ENCODE measurements at regions not wholly inside any gene's neighbourhood (a gene's known extent, or its start where the extent isn't known, plus 50 kb on each side); places are given as distances from the start of the nearest gene placed in this dataset.

GRCh38 chr14:71725922-71726579, 206.2 kb upstream of the RGS6 start:
- no peak for DNase-seq

GRCh38 chr14:71726580-71727021, 205.6 kb upstream of the RGS6 start:
- no peak for DNase-seq

GRCh38 chr14:71728386-71728785, 203.8 kb upstream of the RGS6 start:
- no peak for DNase-seq

GRCh38 chr14:71729596-71729995, 202.6 kb upstream of the RGS6 start:
- no peak for DNase-seq

- DNase-seq, result no peak
These were observed 201.8 kb upstream of the RGS6 start for GRCh38 chr14:71730471-71730870.

- no peak for DNase-seq
These were observed 201.1 kb upstream of the RGS6 start for GRCh38 chr14:71731096-71731495.

GRCh38 chr14:71733210-71733883, 198.9 kb upstream of the RGS6 start:
- no peak for DNase-seq

- no peak for DNase-seq
These were observed 198.2 kb upstream of the RGS6 start for GRCh38 chr14:71734076-71734475.

GRCh38 chr14:71734885-71735284, 197.3 kb upstream of the RGS6 start:
- DNase-seq, result no peak

GRCh38 chr14:71737760-71738159, 194.5 kb upstream of the RGS6 start:
- DNase-seq, result no peak

GRCh38 chr14:71739273-71739990, 192.8 kb upstream of the RGS6 start:
- no peak for DNase-seq

- DNase-seq, result no peak
These were observed 191.0 kb upstream of the RGS6 start for GRCh38 chr14:71741241-71741640.

- DNase-seq, result no peak
These were observed 189.7 kb upstream of the RGS6 start for GRCh38 chr14:71742485-71742884.

- no peak for DNase-seq
These were observed 187.2 kb upstream of the RGS6 start for GRCh38 chr14:71745072-71745471.

GRCh38 chr14:71748196-71748595, 184.0 kb upstream of the RGS6 start:
- DNase-seq, result no peak

GRCh38 chr14:71749613-71750238, 182.5 kb upstream of the RGS6 start:
- DNase-seq, result no peak

- DNase-seq, result no peak
These were observed 181.0 kb upstream of the RGS6 start for GRCh38 chr14:71751264-71751663.

GRCh38 chr14:71752111-71752738, 180.0 kb upstream of the RGS6 start:
- no peak for DNase-seq

GRCh38 chr14:71753126-71753830, 179.0 kb upstream of the RGS6 start:
- peak; percentile 97 for DNase-seq

- DNase-seq, result no peak
These were observed 178.3 kb upstream of the RGS6 start for GRCh38 chr14:71753976-71754375.

- no peak for DNase-seq
These were observed 177.7 kb upstream of the RGS6 start for GRCh38 chr14:71754422-71755095.
